Kidney (tissue), 13 donors: ENCODE measurements at regions not wholly inside any gene's neighbourhood (a gene's known extent, or its start where the extent isn't known, plus 50 kb on each side); places are given as distances from the start of the nearest gene placed in this dataset.

Experiments
- DNase-seq, 5 donors: peaks; one replicate each; pipeline ENCODE4 v3.0.0-alpha.2; 2013 to 2020
- FAIRE-seq: peaks from 2 replicates; lab custom pipeline; 2012; peaks lifted over from hg19 to GRCh38; lab: Jason Lieb, UNC
- H3K27ac ChIP-seq, 2 donors: one replicate each; pipeline ENCODE4 v1.7.0; 2013; ENCODE audit warnings: low read depth in 2 of 2, low read length in 2 of 2, inconsistent platforms in 1 of 2
- H3K27me3 ChIP-seq: one replicate; pipeline ENCODE4 v1.7.1; 2013; ENCODE audit warnings: low read length, inconsistent platforms; ENCODE audit not compliant: control insufficient read depth, insufficient read depth
- H3K36me3 ChIP-seq, 3 donors: one replicate each; pipeline versions ENCODE4 v1.7.0 to v1.7.1; 2013; ENCODE audit warnings: low read length in 3 of 3, control low read depth in 1 of 3, inconsistent platforms in 1 of 3; ENCODE audit not compliant: insufficient read depth in 3 of 3, control insufficient read depth in 2 of 3
- H3K4me1 ChIP-seq, 3 donors: one replicate each; pipeline versions ENCODE4 v1.7.0 to v1.7.1; 2013; ENCODE audit warnings: low read length in 3 of 3, inconsistent platforms in 1 of 3, low read depth in 1 of 3; ENCODE audit not compliant: control insufficient read depth in 2 of 3, insufficient read depth in 2 of 3
- H3K4me3 ChIP-seq, 3 donors: one replicate each; pipeline versions ENCODE4 v1.7.0 to v1.8.1; 2013; ENCODE audit warnings: low read length in 3 of 3, control low read depth in 1 of 3, inconsistent platforms in 1 of 3
- H3K9ac ChIP-seq, 3 donors: one replicate each; pipeline versions ENCODE4 v1.7.0 to v1.7.1; 2013; ENCODE audit warnings: low read length in 3 of 3, control low read depth in 1 of 3, inconsistent platforms in 1 of 3
- H3K9me3 ChIP-seq, 3 donors: one replicate each; pipeline versions ENCODE4 v1.7.0 to v1.7.1; 2013; ENCODE audit warnings: low read length in 3 of 3, control low read depth in 1 of 3, inconsistent platforms in 1 of 3; ENCODE audit not compliant: control insufficient read depth in 2 of 3, insufficient read depth in 1 of 3
- intact Hi-C: fragments of 100-400 bp; cut with DNase I; formaldehyde crosslinking; loops from one replicate; pipeline ENCODE4 v1.11.1; 2022
- TF ChIP-seq, protein P1 (sequence below): IDR thresholded peaks from 3 replicates; pipeline ENCODE4 v1.5.1; 2012; ENCODE audit warnings: mild to moderate bottlenecking, moderate library complexity, borderline replicate concordance; ENCODE audit not compliant: insufficient read depth; ENCODE audit errors: extremely low read depth
- donor health status: control.
- donor health status: control.
- donor health status: control.
- donor health status: control.
- donor health status: control.
- donor health status: DM: yes; HTN: yes; CAD: no.
- donor health status: Normal renal cell carcinoma (clear cell type).

DNA sequence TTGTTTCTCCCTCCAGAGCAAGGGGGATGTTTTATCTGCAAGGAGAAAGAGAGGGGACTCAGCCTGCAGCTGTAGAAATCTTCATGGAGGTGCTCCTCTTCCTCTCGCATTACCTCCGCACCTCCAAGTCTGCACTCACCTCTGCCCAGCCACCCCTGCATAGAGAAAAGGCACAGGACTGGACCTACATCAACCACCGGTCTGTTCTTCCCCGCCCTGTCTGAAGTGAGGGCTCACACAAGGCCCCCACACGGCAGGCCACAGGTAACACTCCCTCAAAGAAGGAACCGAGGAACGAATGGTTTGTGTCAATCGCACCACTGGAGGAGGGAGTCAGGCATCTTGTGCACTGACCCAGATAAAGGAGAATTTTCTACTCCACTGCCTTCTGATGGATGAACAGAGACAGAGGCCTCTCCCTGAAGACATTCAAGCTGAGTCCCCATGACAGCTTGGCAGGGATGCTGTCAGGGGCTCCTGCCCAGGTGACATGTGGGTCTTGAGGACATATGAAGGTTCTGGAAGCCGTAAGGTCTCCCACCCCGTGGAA lies 260.3 kb downstream of the XXYLT1 start:
- Histone ChIP-seq H3K4me1 (no peaks in the 10 kb centered on the region), H3K9me3 (no peaks in the 10 kb centered on the region), H3K36me3 (no peaks in the 10 kb centered on the region), H3K4me3 (no peak overlapping the region), H3K9ac (no peak overlapping the region), H3K27me3 (no peaks in the 10 kb centered on the region), H3K27ac (no peak overlapping the region)
- FAIRE-seq (no peak), DNase-seq (peak in 3 of 5 donors; percentile 51 to 76 (median 74))
- intact Hi-C loops: no loop called here
- TF ChIP-seq, protein P1, sequence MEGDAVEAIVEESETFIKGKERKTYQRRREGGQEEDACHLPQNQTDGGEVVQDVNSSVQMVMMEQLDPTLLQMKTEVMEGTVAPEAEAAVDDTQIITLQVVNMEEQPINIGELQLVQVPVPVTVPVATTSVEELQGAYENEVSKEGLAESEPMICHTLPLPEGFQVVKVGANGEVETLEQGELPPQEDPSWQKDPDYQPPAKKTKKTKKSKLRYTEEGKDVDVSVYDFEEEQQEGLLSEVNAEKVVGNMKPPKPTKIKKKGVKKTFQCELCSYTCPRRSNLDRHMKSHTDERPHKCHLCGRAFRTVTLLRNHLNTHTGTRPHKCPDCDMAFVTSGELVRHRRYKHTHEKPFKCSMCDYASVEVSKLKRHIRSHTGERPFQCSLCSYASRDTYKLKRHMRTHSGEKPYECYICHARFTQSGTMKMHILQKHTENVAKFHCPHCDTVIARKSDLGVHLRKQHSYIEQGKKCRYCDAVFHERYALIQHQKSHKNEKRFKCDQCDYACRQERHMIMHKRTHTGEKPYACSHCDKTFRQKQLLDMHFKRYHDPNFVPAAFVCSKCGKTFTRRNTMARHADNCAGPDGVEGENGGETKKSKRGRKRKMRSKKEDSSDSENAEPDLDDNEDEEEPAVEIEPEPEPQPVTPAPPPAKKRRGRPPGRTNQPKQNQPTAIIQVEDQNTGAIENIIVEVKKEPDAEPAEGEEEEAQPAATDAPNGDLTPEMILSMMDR: no peak

GRCh38 chr3:195011231-195011834 lies 259.6 kb downstream of the XXYLT1 start:
- TF ChIP-seq, protein P1: no peak
- H3K4me1 ChIP-seq: no peaks in the 10 kb centered on the region
- intact Hi-C loops: no loop called here
- no peak overlapping the region for H3K4me3 ChIP-seq
- no peaks in the 10 kb centered on the region for H3K36me3 ChIP-seq
- no peaks in the 10 kb centered on the region for H3K27me3 ChIP-seq
- FAIRE-seq: no peak
- H3K9ac ChIP-seq: no peak overlapping the region
- H3K27ac ChIP-seq: no peak overlapping the region
- no peak for DNase-seq
- H3K9me3 ChIP-seq: no peaks in the 10 kb centered on the region

DNA sequence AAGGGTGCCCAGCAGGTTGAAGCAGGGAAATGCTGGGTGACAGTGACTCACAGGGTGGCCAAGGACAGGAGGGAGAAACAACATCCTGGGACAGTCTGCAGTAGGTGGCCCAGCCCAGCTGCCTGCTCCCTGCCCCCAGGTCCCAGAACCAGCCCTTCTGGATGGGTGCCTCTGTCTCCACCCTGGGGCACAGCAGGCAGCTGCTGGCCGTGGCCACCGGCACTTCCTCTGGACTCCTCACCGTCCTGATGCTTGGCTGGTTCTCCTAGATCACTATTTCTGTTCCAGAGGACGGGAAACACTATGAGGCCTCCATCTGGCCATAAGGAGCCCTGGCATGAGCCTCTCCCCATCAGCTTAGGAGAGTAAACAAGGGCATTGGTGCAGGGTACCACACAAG lies 258.9 kb downstream of the XXYLT1 start:
- Histone ChIP-seq H3K27me3 (no peaks in the 10 kb centered on the region), H3K4me3 (no peak overlapping the region), H3K9me3 (no peaks in the 10 kb centered on the region), H3K36me3 (no peaks in the 10 kb centered on the region), H3K4me1 (no peaks in the 10 kb centered on the region), H3K27ac (no peak overlapping the region), H3K9ac (no peak overlapping the region)
- no peak for FAIRE-seq
- intact Hi-C loops: no loop called here
- no peak for DNase-seq
- TF ChIP-seq, protein P1: no peak
